Suprapubic skin (tissue), 4 donors: ENCODE measurements at regions not wholly inside any gene's neighbourhood (a gene's known extent, or its start where the extent isn't known, plus 50 kb on each side); places are given as distances from the start of the nearest gene placed in this dataset.

Experiments
- CTCF ChIP-seq, 2 donors: fragments of 200-600 bp in 1 of 2; fragments of 450-650 bp in 1 of 2; sonication (generic) in 1 of 2; IDR thresholded peaks; one replicate each; pipeline ENCODE4 v1.5.1; 2016 to 2019; ENCODE audit warnings: antibody characterized with exemption in 2 of 2, mild to moderate bottlenecking in 1 of 2, moderate library complexity in 1 of 2
- POLR2A ChIP-seq, 2 donors: fragments of 450-650 bp; IDR thresholded peaks; one replicate each; pipeline ENCODE4 v1.6.1; 2017; ENCODE audit warnings: antibody characterized with exemption in 2 of 2, mild to moderate bottlenecking in 2 of 2, moderate library complexity in 2 of 2
- POLR2AphosphoS5 ChIP-seq, 3 donors: sonication (generic); formaldehyde crosslinking; IDR thresholded peaks; one replicate each; pipeline ENCODE4 v1.6.1; 2017; ENCODE audit warnings: antibody characterized with exemption in 3 of 3

GRCh38 chr3:105077060-105077822 is 289.5 kb upstream of the ALCAM start:
- no peak for TF ChIP-seq CTCF (IDR thresholded peaks at IDR 0.05)
- no peak for TF ChIP-seq POLR2A (IDR thresholded peaks at IDR 0.05)
- TF ChIP-seq POLR2AphosphoS5 (IDR thresholded peaks at IDR 0.05), result no peak
